Vagina (tissue), 2 donors: ENCODE measurements at regions not wholly inside any gene's neighbourhood (a gene's known extent, or its start where the extent isn't known, plus 50 kb on each side); places are given as distances from the start of the nearest gene placed in this dataset.
"Not testable (repeated sequence)": the region's sequence is repeated elsewhere in the genome, so short reads cannot be mapped to it uniquely, and the experiment has no call there.

Experiments used
- DNase-seq, 2 donors: peaks; one replicate each; pipeline ENCODE4 v3.0.0-alpha.2; 2017; ENCODE audit errors: extremely low spot score in 2 of 2
- H3K27ac ChIP-seq: fragments of 200-600 bp; sonication (generic); one replicate; pipeline ENCODE4 v1.5.1; 2019
- H3K27me3 ChIP-seq: fragments of 200-600 bp; sonication (generic); one replicate; pipeline ENCODE4 v1.5.1; 2019
- H3K36me3 ChIP-seq, 2 donors: fragments of 200-600 bp; sonication (generic); one replicate each; pipeline ENCODE4 v1.5.1; 2017 to 2019
- H3K4me1 ChIP-seq: fragments of 200-600 bp; sonication (generic); one replicate; pipeline ENCODE4 v1.5.1; 2019
- H3K4me3 ChIP-seq, 2 donors: fragments of 200-600 bp; sonication (generic); 1 replicate in 1 of 2; 2 replicates in 1 of 2; pipeline ENCODE4 v1.5.1; 2016 to 2019
- H3K9me3 ChIP-seq: fragments of 200-600 bp; sonication (generic); one replicate; pipeline ENCODE4 v1.5.1; 2019
- CTCF ChIP-seq, 3 experiments: fragments of 450-650 bp in 2 of 3; fragments of 200-600 bp in 1 of 3; sonication (generic) in 1 of 3; IDR thresholded peaks; one replicate each; pipeline ENCODE4 v1.5.1; 2017 to 2019; ENCODE audit warnings: antibody characterized with exemption in 3 of 3, mild to moderate bottlenecking in 2 of 3, moderate library complexity in 2 of 3
- POLR2A ChIP-seq, 2 donors: fragments of 450-650 bp; IDR thresholded peaks; one replicate each; pipeline ENCODE4 v1.6.1; 2017; ENCODE audit warnings: antibody characterized with exemption in 2 of 2, mild to moderate bottlenecking in 2 of 2, moderate library complexity in 2 of 2
- POLR2AphosphoS5 ChIP-seq, 2 donors: sonication (generic); formaldehyde crosslinking; IDR thresholded peaks; one replicate each; pipeline ENCODE4 v1.9.0; 2017; ENCODE audit warnings: antibody characterized with exemption in 2 of 2, mild to moderate bottlenecking in 2 of 2, low read depth in 1 of 2; ENCODE audit not compliant: insufficient read depth in 1 of 2
- intact Hi-C: fragments of 100-400 bp; cut with DNase I; formaldehyde crosslinking; loops from one replicate; pipeline ENCODE4 v1.15.1; 2023

GRCh38 chr1:95641386-95641785, 407.4 kb downstream of the RWDD3 start:
- no peak for DNase-seq
- intact Hi-C loops: no loop called here
- H3K36me3 ChIP-seq: no peaks in the 10 kb centered on the region
- no peak overlapping the region for H3K27ac ChIP-seq
- H3K4me1 ChIP-seq: no peaks in the 10 kb centered on the region
- H3K9me3 ChIP-seq: no peaks in the 10 kb centered on the region
- H3K4me3 ChIP-seq: no peak overlapping the region
- TF ChIP-seq POLR2A (IDR thresholded peaks at IDR 0.05) (no peak), POLR2AphosphoS5 (IDR thresholded peaks at IDR 0.05; ENCODE audit: insufficient read depth in 1 of 2, low read depth in 1 of 2) (no peak), CTCF (IDR thresholded peaks at IDR 0.05) (no peak)
- H3K27me3 ChIP-seq: no peaks in the 10 kb centered on the region

- Histone ChIP-seq H3K4me1 (no peaks in the 10 kb centered on the region), H3K9me3 (no peaks in the 10 kb centered on the region), H3K27ac (no peak overlapping the region), H3K4me3 (no peak overlapping the region), H3K36me3 (no peaks in the 10 kb centered on the region), H3K27me3 (no peaks in the 10 kb centered on the region)
- TF ChIP-seq CTCF (IDR thresholded peaks at IDR 0.05): no peak
- TF ChIP-seq POLR2A (IDR thresholded peaks at IDR 0.05): no peak
- no peak for TF ChIP-seq POLR2AphosphoS5 (IDR thresholded peaks at IDR 0.05; ENCODE audit: insufficient read depth in 1 of 2, low read depth in 1 of 2)
- intact Hi-C loops: no loop called here
- no peak for DNase-seq
These were observed 408.0 kb downstream of the RWDD3 start for GRCh38 chr1:95642035-95642434.

- H3K27me3 ChIP-seq: no peaks in the 10 kb centered on the region
- no peak for DNase-seq
- H3K27ac ChIP-seq: no peak overlapping the region
- TF ChIP-seq POLR2A (IDR thresholded peaks at IDR 0.05) (no peak), CTCF (IDR thresholded peaks at IDR 0.05) (no peak), POLR2AphosphoS5 (IDR thresholded peaks at IDR 0.05; ENCODE audit: insufficient read depth in 1 of 2, low read depth in 1 of 2) (no peak)
- H3K9me3 ChIP-seq: no peaks in the 10 kb centered on the region
- no peak overlapping the region for H3K4me3 ChIP-seq
- H3K4me1 ChIP-seq: no peaks in the 10 kb centered on the region
- intact Hi-C loops: no loop called here
- H3K36me3 ChIP-seq: no peaks in the 10 kb centered on the region
These were observed 409.1 kb downstream of the RWDD3 start for GRCh38 chr1:95643071-95643470.

- intact Hi-C loops, H3K27ac ChIP-seq, H3K4me1 ChIP-seq, H3K36me3 ChIP-seq, H3K27me3 ChIP-seq, H3K4me3 ChIP-seq, DNase-seq, H3K9me3 ChIP-seq: not testable (repeated sequence)
These were observed 411.1 kb downstream of the RWDD3 start for GRCh38 chr1:95645126-95645525.

- DNase-seq: no peak
- H3K4me1 ChIP-seq: no peaks in the 10 kb centered on the region
- intact Hi-C loops: no loop called here
- H3K9me3 ChIP-seq: no peaks in the 10 kb centered on the region
- H3K36me3 ChIP-seq: no peaks in the 10 kb centered on the region
- no peak for TF ChIP-seq CTCF (IDR thresholded peaks at IDR 0.05)
- TF ChIP-seq POLR2AphosphoS5 (IDR thresholded peaks at IDR 0.05; ENCODE audit: insufficient read depth in 1 of 2, low read depth in 1 of 2): peak in 1 of 2 donors; percentile 42
- no peaks in the 10 kb centered on the region for H3K27me3 ChIP-seq
- H3K4me3 ChIP-seq: no peak overlapping the region
- H3K27ac ChIP-seq: no peak overlapping the region
These were observed 416.6 kb downstream of the RWDD3 start for GRCh38 chr1:95650631-95651030.

- H3K4me3 ChIP-seq: no peak overlapping the region
- no peaks in the 10 kb centered on the region for H3K27me3 ChIP-seq
- intact Hi-C loops: no loop called here
- DNase-seq: no peak
- H3K36me3 ChIP-seq: no peaks in the 10 kb centered on the region
- H3K9me3 ChIP-seq: no peaks in the 10 kb centered on the region
- no peaks in the 10 kb centered on the region for H3K4me1 ChIP-seq
- no peak overlapping the region for H3K27ac ChIP-seq
- no peak for TF ChIP-seq CTCF (IDR thresholded peaks at IDR 0.05)
- no peak for TF ChIP-seq POLR2AphosphoS5 (IDR thresholded peaks at IDR 0.05; ENCODE audit: insufficient read depth in 1 of 2, low read depth in 1 of 2)
- TF ChIP-seq POLR2A (IDR thresholded peaks at IDR 0.05): no peak
These were observed 418.5 kb downstream of the RWDD3 start for GRCh38 chr1:95652423-95652965.
